ENCODE measurements at regions not wholly inside any gene's neighbourhood (a gene's known extent, or its start where the extent isn't known, plus 50 kb on each side); places are given as distances from the start of the nearest gene placed in this dataset.

GRCh38 chrX:78592030-78592429 lies 67.1 kb downstream of the RTL3 start:
- TF ChIP-seq EP300 (IDR thresholded peaks at IDR 0.05; ENCODE audit: borderline replicate concordance in 1 of 2, control insufficient read depth in 1 of 2, low read depth in 2 of 2, low read length in 2 of 2) (no peak), TAF1 (IDR thresholded peaks at IDR 0.05; ENCODE audit: borderline replicate concordance, low read depth, low read length) (no peak), EZH2 (IDR thresholded peaks at IDR 0.05; ENCODE audit: borderline replicate concordance, control insufficient read depth, low read depth, low read length) (no peak), ATF7 (IDR thresholded peaks at IDR 0.05; ENCODE audit: low read depth) (no peak), BRCA1 (IDR thresholded peaks at IDR 0.05; ENCODE audit: low read depth, low read length) (no peak), MAX (IDR thresholded peaks at IDR 0.05; ENCODE audit: low read depth, low read length) (no peak), GABPA (IDR thresholded peaks at IDR 0.05; ENCODE audit: low read depth) (no peak), SIN3A (IDR thresholded peaks at IDR 0.05; ENCODE audit: low read depth, low read length) (no peak), CHD4 (IDR thresholded peaks at IDR 0.05) (no peak), RFX5 (IDR thresholded peaks at IDR 0.05; ENCODE audit: low read depth, low read length) (no peak), PRDM15 (CRISPR knock-in tag; IDR thresholded peaks at IDR 0.05) (no peak), CTCF (IDR thresholded peaks at IDR 0.05 in 2 of 3, conservative IDR thresholded peaks at IDR 0.05 in 1 of 3; ENCODE audit: control insufficient read depth in 2 of 3, extremely low read depth in 1 of 3, insufficient read depth in 1 of 3, low read depth in 3 of 3, low read length in 3 of 3) (no peak), MYB (IDR thresholded peaks at IDR 0.05; ENCODE audit: borderline replicate concordance, low read depth, low read length) (no peak)
